ENCODE measurements at regions not wholly inside any gene's neighbourhood (a gene's known extent, or its start where the extent isn't known, plus 50 kb on each side); places are given as distances from the start of the nearest gene placed in this dataset.
"Not testable (repeated sequence)": the region's sequence is repeated elsewhere in the genome, so short reads cannot be mapped to it uniquely, and the experiment has no call there.

DNA sequence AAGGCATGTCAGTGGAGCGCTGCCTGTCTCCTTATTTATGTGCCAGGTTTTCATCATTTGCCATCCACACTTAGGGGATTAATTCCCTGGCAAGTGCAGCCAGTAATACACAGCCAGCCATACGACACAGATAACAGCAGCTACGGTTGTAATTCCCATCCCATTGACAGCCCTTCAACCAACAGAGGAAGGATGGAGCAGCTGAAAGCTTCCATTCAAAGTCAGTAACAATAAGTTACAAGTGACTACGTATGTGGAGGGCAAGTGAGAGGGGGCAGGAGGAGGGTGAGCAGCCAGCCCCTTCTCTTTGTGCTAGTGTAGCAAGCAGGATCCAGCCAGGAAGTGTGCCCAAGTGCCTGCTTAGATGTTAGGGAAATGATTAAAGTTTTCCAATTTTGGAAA lies 53.8 kb upstream of the LYRM9 start:
- no peaks in the 10 kb centered on the region for H3K36me3 ChIP-seq
- H3K27ac ChIP-seq: no peak overlapping the region
- 44 to 64% (median 52%) methylated on average over 4 of the region's 4 CpGs for WGBS, 5 donors
- TF ChIP-seq POLR2AphosphoS5 (IDR thresholded peaks at IDR 0.05) (no peak), EP300 (IDR thresholded peaks at IDR 0.05) (no peak), POLR2A (IDR thresholded peaks at IDR 0.05) (no peak)
- TF ChIP-seq, protein P1, sequence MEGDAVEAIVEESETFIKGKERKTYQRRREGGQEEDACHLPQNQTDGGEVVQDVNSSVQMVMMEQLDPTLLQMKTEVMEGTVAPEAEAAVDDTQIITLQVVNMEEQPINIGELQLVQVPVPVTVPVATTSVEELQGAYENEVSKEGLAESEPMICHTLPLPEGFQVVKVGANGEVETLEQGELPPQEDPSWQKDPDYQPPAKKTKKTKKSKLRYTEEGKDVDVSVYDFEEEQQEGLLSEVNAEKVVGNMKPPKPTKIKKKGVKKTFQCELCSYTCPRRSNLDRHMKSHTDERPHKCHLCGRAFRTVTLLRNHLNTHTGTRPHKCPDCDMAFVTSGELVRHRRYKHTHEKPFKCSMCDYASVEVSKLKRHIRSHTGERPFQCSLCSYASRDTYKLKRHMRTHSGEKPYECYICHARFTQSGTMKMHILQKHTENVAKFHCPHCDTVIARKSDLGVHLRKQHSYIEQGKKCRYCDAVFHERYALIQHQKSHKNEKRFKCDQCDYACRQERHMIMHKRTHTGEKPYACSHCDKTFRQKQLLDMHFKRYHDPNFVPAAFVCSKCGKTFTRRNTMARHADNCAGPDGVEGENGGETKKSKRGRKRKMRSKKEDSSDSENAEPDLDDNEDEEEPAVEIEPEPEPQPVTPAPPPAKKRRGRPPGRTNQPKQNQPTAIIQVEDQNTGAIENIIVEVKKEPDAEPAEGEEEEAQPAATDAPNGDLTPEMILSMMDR (IDR thresholded peaks at IDR 0.05): no peak
- H3K4me3 ChIP-seq: no peak overlapping the region
- H3K9me3 ChIP-seq: no peaks in the 10 kb centered on the region
- intact Hi-C loops (cut with DNase I; ENCODE audit: low total_unique reads): no loop called here
- DNase-seq: no peak
- H3K4me1 ChIP-seq: no peaks in the 10 kb centered on the region
- H3K27me3 ChIP-seq: peaks cover 0 to 7% (median 0%) of the 10 kb centered on the region in 3 donors

DNA sequence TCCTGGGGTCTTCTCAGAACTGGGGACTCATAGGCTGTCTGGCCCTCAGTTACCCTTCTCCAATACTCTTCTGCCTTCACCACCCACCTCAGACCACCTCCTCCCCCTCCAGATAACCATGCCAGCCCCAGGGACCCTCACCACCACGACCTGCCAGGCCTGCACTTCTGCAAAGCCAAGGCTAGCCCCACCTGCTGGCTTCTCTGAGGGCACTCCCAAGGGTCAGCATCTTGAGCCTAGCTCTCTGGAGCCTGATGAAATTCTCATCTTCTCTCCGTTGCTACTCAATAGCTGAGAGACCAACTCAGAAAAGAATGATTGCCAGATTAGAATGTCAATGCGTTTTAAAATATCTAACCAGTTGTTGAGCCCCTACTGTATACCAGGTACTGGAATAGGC lies 56.1 kb upstream of the LYRM9 start:
- H3K9me3 ChIP-seq: no peaks in the 10 kb centered on the region
- 70 to 82% (median 76%) methylated on average over 3 of the region's 3 CpGs for WGBS, 5 donors
- H3K4me1 ChIP-seq: no peaks in the 10 kb centered on the region
- H3K4me3 ChIP-seq: no peak overlapping the region
- no peak for TF ChIP-seq POLR2AphosphoS5 (IDR thresholded peaks at IDR 0.05)
- TF ChIP-seq, protein P1 (IDR thresholded peaks at IDR 0.05): no peak
- no peak overlapping the region for H3K27ac ChIP-seq
- H3K27me3 ChIP-seq: peaks cover 0 to 13% (median 0%) of the 10 kb centered on the region in 3 donors
- no peaks in the 10 kb centered on the region for H3K36me3 ChIP-seq
- no peak for DNase-seq
- intact Hi-C loops (cut with DNase I; ENCODE audit: low total_unique reads): no loop called here

DNA sequence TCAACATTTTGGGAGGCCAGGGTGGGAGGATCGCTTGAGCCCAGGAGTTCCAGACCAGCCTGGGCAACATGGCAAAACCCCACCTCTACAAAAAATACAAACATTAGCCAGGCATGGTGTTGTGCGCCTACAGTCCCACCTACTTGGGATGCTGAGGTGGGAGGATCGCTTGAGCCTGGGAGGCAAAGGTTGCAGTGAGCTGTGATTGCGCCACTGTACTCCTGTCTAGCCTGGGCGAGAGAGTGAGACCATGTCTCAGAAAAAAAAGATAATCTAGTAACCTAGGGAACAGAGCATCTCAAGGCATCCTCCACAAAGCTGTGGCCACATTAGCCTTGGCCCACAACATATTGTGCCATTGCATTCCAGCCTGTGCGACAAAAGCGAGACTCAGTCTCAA lies 57.1 kb upstream of the LYRM9 start:
- H3K4me1 ChIP-seq; H3K9me3 ChIP-seq; H3K27ac ChIP-seq; intact Hi-C loops (cut with DNase I; ENCODE audit: low total_unique reads); H3K4me3 ChIP-seq; H3K36me3 ChIP-seq; DNase-seq: not testable (repeated sequence)
- peaks cover 0 to 13% (median 0%) of the 10 kb centered on the region in 3 donors for H3K27me3 ChIP-seq
- WGBS, 5 donors: 91 to 96% (median 95%) methylated on average over 7 of the region's 7 CpGs

DNA sequence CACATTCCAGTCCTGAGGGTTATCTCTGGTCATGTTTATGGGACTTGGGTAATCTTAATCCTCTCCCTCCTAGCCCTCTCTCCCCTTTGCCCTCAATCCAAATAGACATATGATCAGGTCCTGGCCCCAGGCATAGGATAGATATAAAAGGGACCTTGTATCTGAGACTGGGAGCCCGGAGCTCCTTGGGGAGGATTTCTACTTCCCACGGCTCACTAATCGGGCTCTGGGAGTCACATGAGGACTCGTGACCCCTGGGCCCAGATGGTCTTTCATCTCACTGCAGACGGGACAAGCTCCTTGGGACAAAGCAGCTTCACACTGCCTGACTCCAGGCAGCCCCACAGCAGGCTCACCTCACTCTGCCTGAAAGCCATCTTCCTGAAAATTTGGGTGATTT lies 57.8 kb upstream of the LYRM9 start:
- no peaks in the 10 kb centered on the region for H3K4me1 ChIP-seq
- H3K27me3 ChIP-seq: peaks cover 0 to 13% (median 0%) of the 10 kb centered on the region in 3 donors
- H3K4me3 ChIP-seq: no peak overlapping the region
- no peaks in the 10 kb centered on the region for H3K36me3 ChIP-seq
- no peak for TF ChIP-seq POLR2A (IDR thresholded peaks at IDR 0.05)
- no peak for TF ChIP-seq POLR2AphosphoS5 (IDR thresholded peaks at IDR 0.05)
- TF ChIP-seq, protein P1 (IDR thresholded peaks at IDR 0.05): no peak
- no peak for TF ChIP-seq EP300 (IDR thresholded peaks at IDR 0.05)
- H3K27ac ChIP-seq: no peak overlapping the region
- DNase-seq: no peak
- intact Hi-C loops (cut with DNase I; ENCODE audit: low total_unique reads): no loop called here
- 42 to 51% (median 46%) methylated on average over 4 to 5 of the region's 5 CpGs for WGBS, 5 donors
- no peaks in the 10 kb centered on the region for H3K9me3 ChIP-seq

DNA sequence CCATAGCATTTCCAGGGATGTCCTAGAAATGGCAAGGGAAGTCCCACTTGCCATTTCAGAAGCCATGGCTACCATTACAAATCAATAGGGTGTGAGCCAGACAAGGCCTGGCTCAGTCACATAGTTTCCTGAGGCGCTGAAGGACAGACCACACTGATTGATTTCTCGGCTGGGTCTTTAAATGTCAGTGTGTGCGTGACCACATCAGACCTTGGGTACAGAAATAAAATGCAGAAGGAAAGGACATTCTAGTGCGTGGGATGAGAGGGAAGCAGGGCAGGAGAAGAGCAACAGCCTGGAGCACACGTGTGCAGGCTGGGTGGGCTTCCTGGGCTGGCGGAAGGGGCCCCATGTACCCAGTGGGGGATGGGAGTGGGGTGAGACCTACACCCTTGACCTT lies 58.7 kb upstream of the LYRM9 start:
- WGBS, 5 donors: 66 to 82% (median 79%) methylated on average over 6 of the region's 6 CpGs
- intact Hi-C loops (cut with DNase I; ENCODE audit: low total_unique reads): no loop called here

More for the DNA sequence above, 58.7 kb upstream of the LYRM9 start:
- TF ChIP-seq POLR2AphosphoS5 (IDR thresholded peaks at IDR 0.05) (no peak), POLR2A (IDR thresholded peaks at IDR 0.05) (no peak), EP300 (IDR thresholded peaks at IDR 0.05) (no peak)
- TF ChIP-seq, protein P1 (IDR thresholded peaks at IDR 0.05): no peak
- H3K27me3 ChIP-seq: peaks cover 0 to 13% (median 0%) of the 10 kb centered on the region in 3 donors
- no peak for DNase-seq
- H3K27ac ChIP-seq: no peak overlapping the region
- H3K4me3 ChIP-seq: no peak overlapping the region
- no peaks in the 10 kb centered on the region for H3K9me3 ChIP-seq
- H3K4me1 ChIP-seq: no peaks in the 10 kb centered on the region
- no peaks in the 10 kb centered on the region for H3K36me3 ChIP-seq

Measured in stomach (tissue), 8 donors.